Lung microvascular endothelial cell (primary cell): ENCODE measurements at regions not wholly inside any gene's neighbourhood (a gene's known extent, or its start where the extent isn't known, plus 50 kb on each side); places are given as distances from the start of the nearest gene placed in this dataset.
"Not testable (repeated sequence)": the region's sequence is repeated elsewhere in the genome, so short reads cannot be mapped to it uniquely, and the experiment has no call there.

Source experiments
- DNase-seq, 2 donors: peaks; one replicate each; pipeline versions ENCODE4 v3.0.0 to v3.0.0-alpha.2; 2010; ENCODE audit warnings: low read depth in 2 of 2

- no peak for DNase-seq
Observed at GRCh38 chr3:87498358-87499080, 222.1 kb upstream of the POU1F1 start.

DNA sequence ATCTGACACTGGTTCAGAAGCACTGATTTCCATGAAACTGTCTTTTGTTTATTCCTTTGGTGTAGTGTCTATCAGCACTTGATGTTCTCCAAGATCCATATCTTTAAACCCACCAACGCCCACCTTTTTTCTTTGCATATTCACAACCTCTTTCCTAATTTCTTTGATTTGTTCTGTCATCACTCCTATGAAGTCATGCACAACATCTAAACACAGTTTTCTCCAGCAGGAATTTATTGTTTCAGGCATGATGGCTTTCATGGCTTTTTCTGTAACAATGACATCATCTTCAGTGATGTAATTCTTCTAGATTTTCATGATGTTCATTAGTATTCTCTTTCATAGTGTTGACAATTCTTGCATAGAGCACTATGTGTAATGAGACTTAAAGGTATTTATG is 219.6 kb upstream of the POU1F1 start:
- DNase-seq, result no peak

DNA sequence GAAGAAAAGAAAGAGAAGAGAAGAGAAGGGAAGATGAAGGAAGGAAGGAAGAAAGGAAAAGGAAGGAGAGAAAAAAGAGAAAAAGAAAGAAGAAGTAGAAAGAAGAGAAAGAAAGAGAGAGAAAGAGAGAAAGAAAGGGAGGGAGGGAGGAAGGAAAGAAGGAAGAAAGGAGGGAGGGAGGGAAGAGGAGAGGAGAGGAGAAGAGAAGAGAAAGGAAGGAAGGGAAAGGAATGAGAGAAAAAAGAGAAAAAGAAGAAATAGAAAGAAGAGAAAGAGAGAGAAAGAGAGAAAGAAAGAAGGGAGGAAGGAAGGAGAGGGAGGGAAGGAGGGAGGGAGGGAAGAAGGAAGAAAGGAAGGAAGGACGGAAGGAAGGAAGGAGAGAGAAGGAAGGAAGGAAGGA is 217.9 kb upstream of the POU1F1 start:
- no peak for DNase-seq

GRCh38 chr3:87491843-87492242 is 215.5 kb upstream of the POU1F1 start:
- no peak for DNase-seq

GRCh38 chr3:87489892-87490291 is 213.5 kb upstream of the POU1F1 start:
- no peak for DNase-seq

GRCh38 chr3:87488765-87489164 is 212.4 kb upstream of the POU1F1 start:
- no peak for DNase-seq

DNA sequence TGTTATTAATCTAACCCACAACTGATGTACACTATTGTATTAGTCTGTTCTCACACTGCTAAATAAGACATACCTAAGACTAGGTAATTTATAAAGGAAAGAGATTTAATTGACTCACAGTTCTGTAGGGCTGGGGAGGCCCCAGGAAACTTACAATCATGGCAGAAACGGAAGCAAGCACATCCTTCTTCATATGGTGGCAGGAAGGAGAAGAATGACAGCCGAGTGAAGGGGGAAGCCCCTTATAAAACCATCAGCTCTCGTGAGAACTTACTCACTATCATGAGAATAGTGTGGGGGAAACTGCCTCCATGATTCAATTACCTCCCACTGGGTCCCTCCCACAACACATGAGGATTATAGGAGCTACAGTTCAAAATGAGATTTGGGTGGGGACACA is 210.3 kb upstream of the POU1F1 start:
- not testable (repeated sequence) for DNase-seq

- DNase-seq, result no peak
Observed at GRCh38 chr3:87486115-87486514, 209.7 kb upstream of the POU1F1 start.

GRCh38 chr3:87478716-87479115 is 202.3 kb upstream of the POU1F1 start:
- no peak for DNase-seq

DNA sequence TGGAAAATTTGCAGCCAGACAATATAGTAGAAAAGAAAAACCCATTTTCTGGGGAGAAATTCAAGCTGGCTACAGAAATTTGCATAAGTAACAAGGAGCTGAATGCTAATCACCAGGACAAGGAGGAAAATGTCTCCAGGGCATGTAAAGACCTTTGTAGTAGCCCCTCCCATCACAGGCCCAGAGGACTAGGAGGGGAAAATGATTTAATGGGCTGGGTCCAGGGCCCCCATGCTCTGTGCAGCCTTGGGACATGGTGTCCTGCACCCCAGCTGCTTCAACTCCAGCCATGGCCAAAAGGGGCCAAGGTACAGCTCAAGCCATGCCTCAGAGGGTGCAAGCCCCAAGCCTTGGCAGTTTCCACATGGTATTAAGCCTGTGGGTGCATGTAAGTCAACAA is 197.6 kb upstream of the POU1F1 start:
- no peak for DNase-seq

- no peak for DNase-seq
Observed at GRCh38 chr3:87468938-87469337, 192.6 kb upstream of the POU1F1 start.

DNA sequence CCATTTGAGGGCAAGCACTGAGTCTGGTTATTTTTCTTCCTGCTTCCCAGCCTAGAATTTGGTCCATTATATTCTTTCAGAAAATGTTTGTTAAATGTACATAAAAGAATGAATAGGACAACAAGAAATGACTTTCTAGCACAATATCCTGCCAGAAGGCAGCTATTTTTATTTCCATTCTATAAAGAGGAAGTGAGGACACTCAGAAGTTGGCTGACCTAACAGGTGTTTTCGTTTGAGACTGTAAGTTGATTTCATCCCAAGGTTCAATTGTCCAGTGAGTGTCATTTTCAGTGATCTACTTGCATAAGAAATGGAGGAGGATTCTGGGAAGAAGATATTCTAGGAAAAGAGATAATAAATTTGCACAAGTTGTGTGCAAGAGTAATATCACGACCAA is 191.9 kb upstream of the POU1F1 start:
- no peak for DNase-seq

GRCh38 chr3:87462228-87462627 is 185.8 kb upstream of the POU1F1 start:
- DNase-seq, result no peak

DNA sequence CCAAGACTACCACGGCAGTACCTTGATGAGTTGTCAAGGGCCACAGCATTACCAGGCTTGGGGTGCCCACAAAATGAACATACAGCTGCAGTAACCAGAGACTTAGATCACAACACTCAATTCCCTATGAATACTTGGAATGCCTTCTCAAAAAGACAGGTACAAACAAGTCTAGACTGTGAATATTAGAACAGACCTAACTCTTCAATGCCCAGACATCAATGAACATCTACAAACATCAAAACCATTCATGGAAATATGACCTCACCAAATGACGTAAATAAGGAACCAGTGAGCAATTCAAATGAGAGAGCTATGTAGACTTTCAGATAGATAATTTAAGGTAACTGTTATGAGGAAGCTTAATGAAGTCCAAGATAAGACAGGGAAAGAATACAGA is 185.1 kb upstream of the POU1F1 start:
- DNase-seq, result no peak

GRCh38 chr3:87461036-87461435 is 184.7 kb upstream of the POU1F1 start:
- DNase-seq, result no peak

- DNase-seq, result no peak
Observed at GRCh38 chr3:87448558-87448957, 172.2 kb upstream of the POU1F1 start.

DNA sequence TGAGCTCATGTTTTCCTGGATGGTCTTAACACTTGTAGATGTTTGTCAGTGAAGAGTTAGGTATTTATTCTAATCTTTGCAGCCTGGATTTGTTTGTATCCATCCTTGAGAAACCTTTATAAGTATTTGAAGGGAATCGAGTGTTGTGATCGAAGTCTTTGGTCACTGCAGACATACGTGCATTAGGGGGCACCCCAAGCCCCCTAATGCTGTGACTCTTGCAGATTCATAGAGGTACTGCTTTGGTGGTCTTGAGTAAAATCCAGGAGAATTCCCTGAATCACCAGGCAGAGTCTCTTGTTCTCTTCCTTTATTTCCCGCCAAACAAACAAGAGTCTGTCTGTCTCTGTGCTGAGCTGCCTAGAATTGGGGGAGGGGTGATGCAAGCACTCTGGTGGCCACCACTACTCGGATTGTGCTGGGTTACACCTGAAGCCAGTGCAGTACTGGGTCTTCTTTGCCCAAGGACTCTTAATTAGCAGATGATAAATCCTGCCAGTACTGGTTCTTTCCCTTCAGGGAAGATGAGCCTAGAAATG is 170.5 kb upstream of the POU1F1 start:
- DNase-seq, result no peak

GRCh38 chr3:87442470-87442869 is 166.1 kb upstream of the POU1F1 start:
- DNase-seq, result no peak

DNA sequence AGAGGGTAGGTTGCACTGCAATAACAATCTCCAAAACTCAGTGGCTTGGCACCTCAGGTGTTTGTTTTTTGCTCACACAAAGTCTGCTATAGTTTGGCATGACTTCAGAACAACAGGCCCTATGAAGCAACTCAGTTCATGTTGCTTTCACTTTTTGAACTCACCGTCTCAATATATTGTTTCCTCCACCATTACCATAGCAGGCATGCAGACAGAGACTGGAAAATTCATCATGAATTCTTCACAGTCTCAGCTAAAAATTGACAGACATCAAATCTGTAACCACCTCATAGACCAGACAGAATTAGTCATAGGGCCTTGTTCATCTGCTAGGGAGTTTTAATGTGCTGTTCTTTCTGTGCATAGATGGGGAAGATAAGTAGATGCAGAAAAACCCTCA is 161.4 kb upstream of the POU1F1 start:
- peak in 1 of 2 donors; percentile 12 for DNase-seq

GRCh38 chr3:87436781-87437543 is 160.6 kb upstream of the POU1F1 start:
- no peak for DNase-seq

GRCh38 chr3:87435926-87436620 is 159.7 kb upstream of the POU1F1 start:
- DNase-seq, result no peak

DNA sequence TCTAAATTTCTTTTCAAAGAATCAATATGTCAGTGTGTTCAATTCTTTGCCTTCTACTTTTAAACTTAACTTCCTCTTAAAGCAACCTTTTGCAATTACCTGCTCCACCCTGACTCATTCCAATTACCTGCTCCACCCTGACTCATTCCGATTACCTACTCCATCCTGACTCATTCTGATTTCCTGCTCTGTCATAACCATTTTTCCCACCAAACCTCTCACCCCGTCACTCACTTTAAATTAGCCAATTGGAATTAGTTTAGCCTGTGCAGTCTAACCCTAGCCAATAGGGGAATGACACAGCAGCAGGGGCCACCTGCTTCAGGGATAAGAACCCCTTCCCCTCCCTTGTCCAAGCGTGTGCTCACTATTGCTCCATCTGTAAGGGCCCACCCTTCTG is 157.1 kb upstream of the POU1F1 start:
- not testable (repeated sequence) for DNase-seq
